ENCODE measurements at regions not wholly inside any gene's neighbourhood (a gene's known extent, or its start where the extent isn't known, plus 50 kb on each side); places are given as distances from the start of the nearest gene placed in this dataset.

GRCh38 chr4:141810038-141810711, 173.8 kb downstream of the IL15 start:
- H3K4me3 ChIP-seq: no peak overlapping the region
- H3K4me1 ChIP-seq: no peaks in the 10 kb centered on the region
- H3K36me3 ChIP-seq: no peaks in the 10 kb centered on the region
- no peak overlapping the region for H3K27ac ChIP-seq
- H3K27me3 ChIP-seq: no peaks in the 10 kb centered on the region
- intact Hi-C loops (cut with DNase I): no loop called here
- no peak for TF ChIP-seq POLR2AphosphoS5 (IDR thresholded peaks at IDR 0.05; ENCODE audit: insufficient read depth in 1 of 2, low read depth in 1 of 2)
- TF ChIP-seq CTCF (IDR thresholded peaks at IDR 0.05): no peak
- TF ChIP-seq POLR2A (IDR thresholded peaks at IDR 0.05): no peak
- DNase-seq (ENCODE audit: extremely low spot score in 2 of 2): no peak
- no peaks in the 10 kb centered on the region for H3K9me3 ChIP-seq

- H3K36me3 ChIP-seq: no peaks in the 10 kb centered on the region
- H3K9me3 ChIP-seq: no peaks in the 10 kb centered on the region
- no peaks in the 10 kb centered on the region for H3K27me3 ChIP-seq
- no peak overlapping the region for H3K4me3 ChIP-seq
- intact Hi-C loops (cut with DNase I): no loop called here
- TF ChIP-seq POLR2A (IDR thresholded peaks at IDR 0.05) (no peak), POLR2AphosphoS5 (IDR thresholded peaks at IDR 0.05; ENCODE audit: insufficient read depth in 1 of 2, low read depth in 1 of 2) (no peak), CTCF (IDR thresholded peaks at IDR 0.05) (no peak)
- no peak for DNase-seq (ENCODE audit: extremely low spot score in 2 of 2)
- no peak overlapping the region for H3K27ac ChIP-seq
- H3K4me1 ChIP-seq: no peaks in the 10 kb centered on the region
Observed at GRCh38 chr4:141810712-141811375, 174.5 kb downstream of the IL15 start.

- intact Hi-C loops (cut with DNase I): no loop called here
- Histone ChIP-seq H3K27ac (no peak overlapping the region), H3K27me3 (no peaks in the 10 kb centered on the region), H3K4me1 (no peaks in the 10 kb centered on the region), H3K4me3 (no peak overlapping the region), H3K9me3 (no peaks in the 10 kb centered on the region), H3K36me3 (no peaks in the 10 kb centered on the region)
- no peak for DNase-seq (ENCODE audit: extremely low spot score in 2 of 2)
- TF ChIP-seq CTCF (IDR thresholded peaks at IDR 0.05): no peak
- TF ChIP-seq POLR2AphosphoS5 (IDR thresholded peaks at IDR 0.05; ENCODE audit: insufficient read depth in 1 of 2, low read depth in 1 of 2): no peak
- no peak for TF ChIP-seq POLR2A (IDR thresholded peaks at IDR 0.05)
Observed at GRCh38 chr4:141812158-141812557, 175.8 kb downstream of the IL15 start.

GRCh38 chr4:141814499-141814898, 178.1 kb downstream of the IL15 start:
- Histone ChIP-seq H3K27me3 (no peaks in the 10 kb centered on the region), H3K9me3 (no peaks in the 10 kb centered on the region), H3K27ac (no peak overlapping the region), H3K36me3 (no peaks in the 10 kb centered on the region), H3K4me3 (no peak overlapping the region), H3K4me1 (no peaks in the 10 kb centered on the region)
- no peak for DNase-seq (ENCODE audit: extremely low spot score in 2 of 2)
- intact Hi-C loops (cut with DNase I): no loop called here
- TF ChIP-seq POLR2A (IDR thresholded peaks at IDR 0.05) (no peak), CTCF (IDR thresholded peaks at IDR 0.05) (no peak), POLR2AphosphoS5 (IDR thresholded peaks at IDR 0.05; ENCODE audit: insufficient read depth in 1 of 2, low read depth in 1 of 2) (no peak)

- intact Hi-C loops (cut with DNase I): no loop called here
- no peak for DNase-seq (ENCODE audit: extremely low spot score in 2 of 2)
- no peak overlapping the region for H3K27ac ChIP-seq
- H3K4me3 ChIP-seq: no peak overlapping the region
- no peaks in the 10 kb centered on the region for H3K4me1 ChIP-seq
- no peaks in the 10 kb centered on the region for H3K27me3 ChIP-seq
- no peak for TF ChIP-seq CTCF (IDR thresholded peaks at IDR 0.05)
- TF ChIP-seq POLR2AphosphoS5 (IDR thresholded peaks at IDR 0.05; ENCODE audit: insufficient read depth in 1 of 2, low read depth in 1 of 2): no peak
- no peak for TF ChIP-seq POLR2A (IDR thresholded peaks at IDR 0.05)
- H3K9me3 ChIP-seq: no peaks in the 10 kb centered on the region
- H3K36me3 ChIP-seq: no peaks in the 10 kb centered on the region
Observed at GRCh38 chr4:141815646-141816045, 179.3 kb downstream of the IL15 start.

All from vagina (tissue), 2 donors.